Lung (tissue), 11 donors: ENCODE measurements at regions not wholly inside any gene's neighbourhood (a gene's known extent, or its start where the extent isn't known, plus 50 kb on each side); places are given as distances from the start of the nearest gene placed in this dataset.

Source experiments
- ATAC-seq: fragments of 200-7000 bp; cut with Tn5 transposase; one replicate; pipeline ENCODE4 v1.9.1; 2020; ENCODE audit warnings: moderate number of reproducible peaks; ENCODE audit not compliant: insufficient read depth, low FRiP score
- DNase-seq, 3 donors: peaks; one replicate each; pipeline ENCODE4 v3.0.0-alpha.2; 2013 to 2017
- H3K27ac ChIP-seq, 2 donors: one replicate each; pipeline ENCODE4 v1.5.1; 2013; ENCODE audit warnings: mild to moderate bottlenecking in 2 of 2, moderate library complexity in 2 of 2, control low read depth in 1 of 2, inconsistent platforms in 1 of 2, low read depth in 1 of 2, low read length in 1 of 2
- H3K27me3 ChIP-seq, 3 donors: one replicate each; pipeline ENCODE4 v1.5.1; 2013; ENCODE audit warnings: low read length in 2 of 3; ENCODE audit not compliant: control insufficient read depth in 3 of 3, insufficient read depth in 3 of 3
- H3K36me3 ChIP-seq, 4 donors: one replicate each; pipeline ENCODE4 v1.5.1; 2013; ENCODE audit warnings: low read length in 4 of 4, mild to moderate bottlenecking in 1 of 4, moderate library complexity in 1 of 4; ENCODE audit not compliant: control insufficient read depth in 4 of 4, insufficient read depth in 4 of 4
- H3K4me1 ChIP-seq, 5 donors: one replicate each; pipeline ENCODE4 v1.5.1; 2013; ENCODE audit warnings: low read length in 5 of 5, mild to moderate bottlenecking in 2 of 5, moderate library complexity in 1 of 5; ENCODE audit not compliant: control insufficient read depth in 5 of 5, insufficient read depth in 5 of 5
- H3K4me3 ChIP-seq: one replicate; pipeline ENCODE4 v1.5.1; 2013; ENCODE audit warnings: mild to moderate bottlenecking, control low read depth, moderate library complexity
- H3K9ac ChIP-seq, 2 donors: one replicate each; pipeline ENCODE4 v1.5.1; 2013; ENCODE audit warnings: low read length in 2 of 2, control low read depth in 1 of 2; ENCODE audit not compliant: insufficient read depth in 1 of 2
- H3K9me3 ChIP-seq, 4 donors: one replicate each; pipeline ENCODE4 v1.5.1; 2013; ENCODE audit warnings: low read length in 3 of 4, mild to moderate bottlenecking in 1 of 4, moderate library complexity in 1 of 4; ENCODE audit not compliant: control insufficient read depth in 4 of 4, insufficient read depth in 3 of 4
- CTCF ChIP-seq: IDR thresholded peaks from 2 replicates; pipeline ENCODE4 v1.5.1; 2012; ENCODE audit warnings: mild to moderate bottlenecking; ENCODE audit errors: control extremely low read depth, extremely low read depth
- WGBS, 2 donors: extraction: QIAGEN DNeasy Blood & Tissue Kit; methylation state at CpG; one replicate each; pipeline ENCODE4 v1.1.7; 2013; 5-methylcytosine and 5-hydroxymethylcytosine counted together
- donor health status: control.
- donor health status: control.
- donor health status: Bipolar disorder and iron deficiency.
- donor health status: healthy.
- donor health status: DM: yes; HTN: yes; CAD: no.

DNA sequence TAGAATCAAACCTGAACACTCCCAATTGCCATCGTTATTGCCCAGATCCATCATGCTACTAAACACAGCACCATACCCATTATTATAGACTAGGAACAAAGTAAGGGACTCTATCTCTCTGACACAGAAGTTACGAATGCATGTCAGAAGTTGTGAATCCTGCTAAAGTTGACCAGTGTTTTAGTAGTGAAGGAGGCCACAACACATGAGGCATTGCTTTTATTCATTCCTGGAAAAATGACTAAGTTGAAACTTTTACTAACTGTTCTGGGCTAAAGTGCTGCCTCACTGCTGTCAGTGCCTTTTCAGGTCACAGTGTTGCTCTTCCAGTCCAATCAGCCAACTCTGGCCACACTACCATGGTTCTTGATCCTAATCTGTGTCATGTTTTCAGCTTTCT, 911.1 kb downstream of the TTLL7 start:
- no peak for TF ChIP-seq CTCF
- ATAC-seq (no peak), DNase-seq (no peak)
- no peak overlapping the region for H3K4me3 ChIP-seq
- no peaks in the 10 kb centered on the region for H3K9me3 ChIP-seq
- H3K4me1 ChIP-seq, result no peaks in the 10 kb centered on the region
- no peak overlapping the region for H3K27ac ChIP-seq
- 95 to 96% methylated on average over 2 of the region's 2 CpGs for WGBS, 2 donors
- H3K27me3 ChIP-seq, result no peaks in the 10 kb centered on the region
- no peak overlapping the region for H3K9ac ChIP-seq
- H3K36me3 ChIP-seq, result no peaks in the 10 kb centered on the region

- DNase-seq (no peak), ATAC-seq (no peak)
- Histone ChIP-seq H3K36me3 (no peaks in the 10 kb centered on the region), H3K4me3 (no peak overlapping the region), H3K9ac (no peak overlapping the region), H3K9me3 (no peaks in the 10 kb centered on the region), H3K4me1 (no peaks in the 10 kb centered on the region), H3K27ac (no peak overlapping the region), H3K27me3 (no peaks in the 10 kb centered on the region)
- 95 to 96% methylated on average over 6 of the region's 6 CpGs for WGBS, 2 donors
- TF ChIP-seq CTCF, result no peak
Measured at GRCh38 chr1:83086986-83087512, 911.9 kb downstream of the TTLL7 start.

GRCh38 chr1:83086346-83086745, 912.6 kb downstream of the TTLL7 start:
- WGBS, 2 donors, result 39 to 60% methylated on average over 2 of the region's 2 CpGs
- Histone ChIP-seq H3K27me3 (no peaks in the 10 kb centered on the region), H3K9me3 (no peaks in the 10 kb centered on the region), H3K27ac (no peak overlapping the region), H3K36me3 (no peaks in the 10 kb centered on the region), H3K4me3 (no peak overlapping the region), H3K4me1 (no peaks in the 10 kb centered on the region), H3K9ac (no peak overlapping the region)
- no peak for TF ChIP-seq CTCF
- DNase-seq (no peak), ATAC-seq (no peak)

GRCh38 chr1:83083589-83084224, 915.2 kb downstream of the TTLL7 start:
- ATAC-seq (no peak), DNase-seq (no peak)
- TF ChIP-seq CTCF, result no peak
- 91 to 98% methylated on average over 2 of the region's 2 CpGs for WGBS, 2 donors
- Histone ChIP-seq H3K9ac (no peak overlapping the region), H3K4me3 (no peak overlapping the region), H3K27me3 (no peaks in the 10 kb centered on the region), H3K4me1 (no peaks in the 10 kb centered on the region), H3K9me3 (no peaks in the 10 kb centered on the region), H3K27ac (no peak overlapping the region), H3K36me3 (no peaks in the 10 kb centered on the region)
